Amniotic epithelial cell (primary cell): ENCODE measurements at regions not wholly inside any gene's neighbourhood (a gene's known extent, or its start where the extent isn't known, plus 50 kb on each side); places are given as distances from the start of the nearest gene placed in this dataset.

Experiments used
- DNase-seq: peaks from one replicate; pipeline ENCODE4 v3.0.0-alpha.2; 2010; ENCODE audit warnings: low read depth

DNA sequence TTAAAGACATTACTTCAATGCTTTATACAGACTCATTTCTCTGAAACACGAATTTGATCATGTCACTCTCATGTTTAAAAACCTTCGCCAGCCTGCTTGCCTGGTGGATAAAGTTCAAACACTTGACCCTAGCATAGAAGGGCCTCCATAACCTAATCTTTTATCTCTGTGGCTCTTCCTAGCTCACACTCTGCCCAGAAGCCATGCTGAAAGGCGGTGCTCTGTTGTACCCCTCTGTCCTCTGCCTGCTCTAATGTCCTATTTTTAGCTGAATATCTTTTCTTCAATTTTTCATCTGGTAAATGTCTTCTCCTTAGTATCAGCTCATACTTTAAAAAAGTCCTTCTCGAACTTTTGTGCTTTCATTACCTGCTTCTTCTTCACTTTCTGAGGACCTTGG, 302.6 kb upstream of the BOD1L1 start:
- no peak for DNase-seq

- DNase-seq: peak; percentile 96
These were observed 305.7 kb upstream of the BOD1L1 start for GRCh38 chr4:13933191-13933590.

DNA sequence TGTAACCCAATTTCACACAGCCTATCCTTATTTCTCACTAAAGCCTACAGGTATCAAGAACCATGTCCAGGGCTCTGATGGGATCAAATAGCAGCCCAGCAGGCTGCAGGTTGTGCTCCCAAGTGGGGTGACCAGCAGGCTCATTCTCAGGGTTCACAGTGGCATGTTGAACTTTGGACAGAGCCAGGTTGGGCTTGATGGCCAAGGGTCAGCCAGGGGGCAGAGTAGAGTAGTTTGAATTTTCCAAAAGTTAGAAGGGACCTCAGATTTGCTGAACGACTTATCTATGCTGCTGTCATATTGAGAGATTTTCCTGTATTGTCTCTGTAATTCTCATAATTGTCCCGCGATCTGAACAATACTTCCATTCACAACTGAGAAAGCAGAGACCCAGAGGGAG, 310.8 kb upstream of the BOD1L1 start:
- DNase-seq: no peak

GRCh38 chr4:13940921-13941320, 313.4 kb upstream of the BOD1L1 start:
- no peak for DNase-seq

- DNase-seq: no peak
These were observed 315.5 kb upstream of the BOD1L1 start for GRCh38 chr4:13942977-13943376.

DNA sequence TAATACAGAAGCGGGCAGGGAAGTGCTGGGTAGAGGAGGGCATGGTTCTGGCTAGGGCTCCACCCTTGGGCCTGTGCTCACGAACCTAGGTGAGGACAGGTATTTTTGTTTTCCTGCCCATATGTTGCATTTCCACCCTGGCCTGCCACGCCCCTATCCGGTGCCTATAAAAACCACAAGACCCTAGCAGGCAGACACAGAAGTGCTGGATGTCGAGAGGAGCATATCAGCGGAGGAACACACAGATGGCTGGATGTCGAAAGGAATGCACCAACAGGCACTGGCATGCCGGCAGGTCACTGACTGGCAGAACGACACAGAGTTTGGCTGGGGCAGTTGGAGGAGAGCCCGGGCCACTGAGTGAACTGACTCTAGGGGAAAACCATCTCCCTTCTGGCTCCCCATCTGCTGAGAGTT, 316.6 kb upstream of the BOD1L1 start:
- DNase-seq: no peak

GRCh38 chr4:13947921-13948320, 320.4 kb upstream of the BOD1L1 start:
- DNase-seq: no peak

DNA sequence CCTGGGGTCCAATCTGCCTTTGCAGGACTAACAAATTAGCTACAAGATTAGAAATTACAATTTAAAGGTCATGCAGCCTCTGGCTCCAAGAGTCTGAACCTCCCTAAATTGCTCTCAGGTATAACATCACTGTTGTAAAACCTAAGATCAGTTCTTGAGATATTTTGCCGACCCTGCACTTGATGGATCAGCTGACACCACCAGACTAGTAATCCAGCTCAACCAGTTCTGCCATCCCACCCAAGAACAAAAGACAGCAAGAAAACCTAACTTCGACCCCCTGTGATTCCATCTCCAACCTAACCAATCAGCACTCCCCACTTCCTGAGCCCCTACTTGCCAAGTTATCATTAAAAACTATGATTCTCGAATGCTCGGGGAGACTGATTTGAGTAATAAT, 323.0 kb upstream of the BOD1L1 start:
- DNase-seq: no peak

DNA sequence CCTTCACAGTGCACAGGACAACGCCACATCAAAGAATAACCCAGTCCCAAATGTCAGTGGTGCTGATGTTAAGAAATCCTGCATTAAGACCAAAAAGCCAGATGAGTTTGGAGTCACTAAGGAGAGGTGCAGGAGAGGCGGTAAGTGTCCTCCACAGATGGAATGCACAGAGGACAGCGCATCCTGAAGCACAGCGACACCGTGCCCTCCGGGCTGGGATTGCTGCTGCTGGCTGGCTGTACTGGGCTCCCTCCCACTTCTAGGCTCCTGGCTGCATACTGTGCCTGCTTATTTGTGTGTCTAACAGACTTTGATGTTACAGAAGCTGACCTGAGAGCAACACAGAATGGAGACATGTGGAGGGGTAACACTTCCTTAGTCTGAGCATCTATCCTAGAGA, 325.6 kb upstream of the BOD1L1 start:
- no peak for DNase-seq

- DNase-seq: no peak
These were observed 328.0 kb upstream of the BOD1L1 start for GRCh38 chr4:13955551-13955950.

DNA sequence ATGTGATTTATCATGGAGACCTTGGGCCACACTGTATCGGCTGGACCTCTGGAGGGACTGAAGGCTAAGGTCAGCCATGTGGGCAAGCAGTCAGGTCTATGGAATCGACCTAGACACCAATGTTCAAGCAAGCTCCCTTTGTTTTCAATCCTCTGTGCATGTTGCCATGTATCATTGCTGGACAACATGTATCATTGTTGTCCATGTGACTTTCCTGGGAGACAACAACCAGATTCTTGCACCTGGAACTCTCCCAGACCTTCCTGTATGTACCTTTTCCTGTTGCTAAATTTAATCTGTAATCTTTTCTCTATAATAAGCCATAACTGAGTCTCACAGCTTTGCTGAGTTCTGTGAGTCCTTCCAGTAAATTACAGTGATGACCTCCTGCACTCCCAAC, 329.4 kb upstream of the BOD1L1 start:
- DNase-seq: no peak

DNA sequence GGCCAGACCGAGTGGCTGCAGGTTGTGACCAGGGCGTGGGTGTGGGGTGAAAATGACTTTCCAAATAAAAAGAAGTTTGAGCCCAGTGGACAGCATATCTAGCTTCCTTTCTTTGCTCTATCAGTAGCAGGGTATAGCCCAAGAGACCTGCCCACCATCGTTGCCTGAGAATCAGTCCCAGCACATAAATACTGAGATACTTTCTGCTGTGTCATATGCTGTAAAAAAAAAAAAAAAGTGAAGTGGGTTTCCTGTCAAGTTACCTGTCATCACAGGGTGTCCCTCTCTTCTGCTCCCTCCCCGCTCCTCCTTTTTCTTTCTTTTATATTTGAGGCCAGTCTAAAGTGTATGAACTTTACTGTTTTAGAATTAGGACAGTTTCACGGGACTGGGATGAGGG, 330.3 kb upstream of the BOD1L1 start:
- no peak for DNase-seq

DNA sequence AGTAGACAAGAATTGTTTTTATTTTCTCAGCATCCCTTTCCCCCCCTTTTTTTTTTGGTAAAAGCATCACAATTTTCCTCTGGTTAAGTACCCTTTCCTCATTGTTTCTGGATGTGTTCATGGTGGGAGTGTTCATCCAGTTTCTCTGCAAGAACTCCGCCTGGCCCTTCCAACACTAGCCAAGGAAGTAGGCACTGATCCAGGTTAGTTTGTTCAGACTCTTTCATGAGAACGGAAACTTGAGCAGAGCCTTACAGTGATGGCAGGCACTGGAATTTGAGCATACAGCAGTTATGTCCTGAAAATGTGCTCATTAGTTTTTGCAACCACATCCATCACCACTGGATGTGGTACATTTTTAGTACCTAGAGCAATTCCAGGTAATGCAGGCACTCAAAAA, 336.1 kb upstream of the BOD1L1 start:
- DNase-seq: no peak

GRCh38 chr4:13966231-13967195, 339.0 kb upstream of the BOD1L1 start:
- peak; percentile 91 for DNase-seq

GRCh38 chr4:13968723-13969122, 341.2 kb upstream of the BOD1L1 start:
- peak; percentile 58 for DNase-seq

- DNase-seq: no peak
These were observed 342.8 kb upstream of the BOD1L1 start for GRCh38 chr4:13970349-13970748.

GRCh38 chr4:13977746-13978145, 350.2 kb upstream of the BOD1L1 start:
- DNase-seq: no peak

DNA sequence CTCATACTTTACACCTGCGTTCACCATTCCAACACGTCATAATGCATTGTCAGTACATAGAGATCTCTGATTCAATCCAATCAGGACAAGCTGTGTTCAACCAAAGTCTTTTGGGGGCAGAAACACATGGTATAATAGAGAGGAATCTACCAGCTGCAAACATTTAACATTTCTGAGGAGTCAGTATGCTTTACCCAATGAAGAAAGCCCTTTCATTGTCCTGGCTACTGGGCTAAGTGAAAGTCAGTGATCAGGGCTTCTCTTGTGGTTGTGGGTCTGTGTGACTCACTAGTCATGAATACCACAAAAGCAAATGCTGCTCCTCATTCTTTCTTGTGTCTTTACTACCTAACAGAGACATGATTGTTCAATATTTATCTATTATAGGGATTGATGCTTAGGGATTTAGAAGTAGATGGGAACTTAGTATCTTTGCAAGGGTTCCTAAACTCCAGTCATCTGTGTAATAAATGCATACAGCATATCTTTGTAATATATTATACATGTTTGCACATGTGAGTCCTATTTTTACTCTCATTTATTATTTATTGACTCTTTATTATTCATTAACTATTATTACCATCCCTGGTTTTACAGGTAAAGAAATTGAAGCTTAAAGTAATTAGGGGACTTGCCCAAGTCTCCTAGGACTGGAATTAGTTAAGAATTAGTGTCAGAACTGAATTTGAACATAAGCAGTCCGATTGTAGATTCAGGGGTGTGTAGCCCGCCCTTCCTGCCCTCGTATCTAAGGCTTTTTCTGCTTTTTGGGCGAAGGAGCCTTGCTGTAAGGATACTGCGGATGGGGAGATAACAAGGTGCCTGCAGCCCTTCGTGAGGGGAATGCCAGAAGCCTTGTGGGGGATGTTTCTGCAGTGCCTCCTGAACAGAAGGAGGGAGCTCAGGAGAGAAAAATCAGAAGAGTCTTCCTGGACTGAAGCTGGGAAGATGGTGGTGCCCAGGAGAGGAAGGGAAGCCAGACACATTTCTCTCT, 353.1 kb upstream of the BOD1L1 start:
- DNase-seq: peak; percentile 91

DNA sequence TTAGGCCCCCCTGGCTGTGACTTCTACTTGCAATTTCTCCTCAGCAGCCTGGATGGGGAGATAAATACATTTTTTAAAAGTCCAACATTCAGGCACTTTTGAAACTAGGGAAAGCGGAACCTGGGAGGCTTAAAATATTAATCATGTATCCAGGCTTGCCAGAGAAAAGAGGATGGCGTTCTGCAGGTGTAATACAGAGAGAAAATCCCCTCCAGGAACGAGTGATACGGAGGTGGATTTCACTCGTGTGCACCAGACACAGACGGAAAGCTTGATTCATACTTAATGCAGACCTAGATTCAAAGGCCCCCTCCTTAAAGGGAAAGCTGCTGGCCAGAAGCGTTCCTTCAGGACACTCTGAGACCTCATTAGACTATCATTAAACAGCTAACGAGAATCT, 354.0 kb upstream of the BOD1L1 start:
- DNase-seq: no peak

GRCh38 chr4:13982010-13982409, 354.5 kb upstream of the BOD1L1 start:
- no peak for DNase-seq

GRCh38 chr4:13983189-13983790, 355.8 kb upstream of the BOD1L1 start:
- no peak for DNase-seq
